HUES48 (cell line): ENCODE measurements at regions not wholly inside any gene's neighbourhood (a gene's known extent, or its start where the extent isn't known, plus 50 kb on each side); places are given as distances from the start of the nearest gene placed in this dataset.

Source experiments
- H3K27ac ChIP-seq: one replicate; pipeline ENCODE4 v1.7.0; 2013; ENCODE audit warnings: low read depth, low read length, inconsistent platforms
- H3K27me3 ChIP-seq: 2 replicates; pipeline ENCODE4 v1.6.1; 2013; ENCODE audit warnings: mild to moderate bottlenecking, low read length; ENCODE audit not compliant: control insufficient read depth, insufficient read depth
- H3K36me3 ChIP-seq: 2 replicates; pipeline ENCODE4 v1.6.1; 2013; ENCODE audit warnings: low read length; ENCODE audit not compliant: control insufficient read depth, insufficient read depth
- H3K4me1 ChIP-seq: 2 replicates; pipeline ENCODE4 v1.6.1; 2013; ENCODE audit warnings: mild to moderate bottlenecking, low read length; ENCODE audit not compliant: control insufficient read depth, insufficient read depth
- H3K4me3 ChIP-seq: 2 replicates; pipeline ENCODE4 v1.5.1; 2013; ENCODE audit warnings: mild to moderate bottlenecking, low read depth, low read length
- H3K9ac ChIP-seq: 2 replicates; pipeline ENCODE4 v1.6.1; 2013; ENCODE audit warnings: mild to moderate bottlenecking, low read depth, low read length, moderate library complexity
- H3K9me3 ChIP-seq: 2 replicates; pipeline ENCODE4 v1.6.1; 2013; ENCODE audit warnings: low read length; ENCODE audit not compliant: control insufficient read depth, insufficient read depth

DNA sequence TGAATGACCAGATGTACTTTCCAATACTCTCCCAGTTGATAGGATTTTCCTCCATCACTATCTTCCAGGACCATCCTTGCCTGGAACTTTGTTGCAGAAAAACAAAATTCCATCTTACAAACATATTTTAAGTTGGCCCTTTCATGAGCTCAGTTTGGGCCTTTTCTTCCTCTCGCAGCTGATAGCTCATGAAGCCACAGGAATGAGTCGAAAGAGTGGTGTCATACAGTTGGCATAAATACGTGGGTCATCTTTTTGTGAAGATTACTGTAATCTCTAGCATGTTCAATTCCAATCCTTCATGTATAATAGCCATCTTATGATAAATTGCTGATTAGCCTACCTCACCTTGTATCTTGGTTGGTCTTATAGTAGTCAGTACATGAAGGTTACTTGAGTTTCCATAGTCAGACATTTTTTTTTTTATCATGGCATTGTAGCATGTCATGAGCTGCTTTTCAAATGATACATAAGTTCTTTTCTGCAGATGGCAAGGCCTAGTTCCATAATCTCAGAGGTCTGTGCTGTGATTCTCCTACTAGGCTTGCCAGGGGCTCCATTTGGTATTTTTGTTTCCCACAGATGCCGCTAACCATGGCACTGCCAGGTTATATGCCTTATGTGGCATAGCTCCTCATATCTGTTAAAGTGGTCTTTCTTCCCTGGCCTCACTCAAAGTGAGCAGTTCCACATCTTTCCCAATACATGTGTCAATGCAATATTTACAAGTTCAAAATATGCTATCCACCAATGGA, 380.6 kb upstream of the DCN start:
- H3K9ac ChIP-seq, result no peak overlapping the region
- H3K4me3 ChIP-seq, result no peak overlapping the region
- no peak overlapping the region for H3K27ac ChIP-seq
- H3K4me1 ChIP-seq, result no peaks in the 10 kb centered on the region
- H3K9me3 ChIP-seq, result no peaks in the 10 kb centered on the region
- H3K36me3 ChIP-seq, result no peaks in the 10 kb centered on the region
- no peaks in the 10 kb centered on the region for H3K27me3 ChIP-seq

GRCh38 chr12:91562476-91562875, 379.9 kb upstream of the DCN start:
- H3K4me1 ChIP-seq, result no peaks in the 10 kb centered on the region
- H3K4me3 ChIP-seq, result no peak overlapping the region
- no peak overlapping the region for H3K27ac ChIP-seq
- H3K9me3 ChIP-seq, result no peaks in the 10 kb centered on the region
- H3K27me3 ChIP-seq, result no peaks in the 10 kb centered on the region
- no peak overlapping the region for H3K9ac ChIP-seq
- H3K36me3 ChIP-seq, result no peaks in the 10 kb centered on the region

- Histone ChIP-seq H3K4me3 (no peak overlapping the region), H3K9me3 (no peaks in the 10 kb centered on the region), H3K4me1 (no peaks in the 10 kb centered on the region), H3K27me3 (no peaks in the 10 kb centered on the region), H3K27ac (no peak overlapping the region), H3K9ac (no peak overlapping the region), H3K36me3 (no peaks in the 10 kb centered on the region)
Measured at GRCh38 chr12:91561958-91562325, 379.3 kb upstream of the DCN start.

- Histone ChIP-seq H3K9me3 (no peaks in the 10 kb centered on the region), H3K9ac (no peak overlapping the region), H3K27me3 (no peaks in the 10 kb centered on the region), H3K4me3 (no peak overlapping the region), H3K36me3 (no peaks in the 10 kb centered on the region), H3K27ac (no peak overlapping the region), H3K4me1 (no peaks in the 10 kb centered on the region)
Measured at GRCh38 chr12:91561301-91561957, 378.8 kb upstream of the DCN start.

DNA sequence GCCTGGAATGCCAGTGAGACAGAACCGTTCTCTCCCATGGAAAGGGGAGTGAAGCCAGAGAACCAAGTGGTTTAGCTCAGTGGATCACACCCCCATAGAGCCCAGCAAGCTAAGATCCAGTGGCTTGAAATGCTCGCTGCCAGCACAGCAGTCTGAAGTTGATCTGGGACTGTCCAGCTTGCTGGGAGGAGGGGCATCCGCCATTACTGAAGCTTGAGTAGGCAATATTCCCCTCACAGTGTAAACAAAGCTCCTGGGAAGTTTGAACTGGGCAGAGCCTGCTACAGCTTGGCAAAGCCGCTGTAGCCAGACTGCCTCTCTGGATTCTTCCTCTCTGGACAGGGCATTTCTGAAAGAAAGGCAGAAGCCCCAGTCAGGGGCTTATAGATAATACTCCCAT, 374.3 kb upstream of the DCN start:
- H3K4me1 ChIP-seq, result no peaks in the 10 kb centered on the region
- H3K9me3 ChIP-seq, result no peaks in the 10 kb centered on the region
- H3K36me3 ChIP-seq, result no peaks in the 10 kb centered on the region
- H3K27ac ChIP-seq, result no peak overlapping the region
- H3K4me3 ChIP-seq, result no peak overlapping the region
- H3K27me3 ChIP-seq, result no peaks in the 10 kb centered on the region
- H3K9ac ChIP-seq, result no peak overlapping the region

DNA sequence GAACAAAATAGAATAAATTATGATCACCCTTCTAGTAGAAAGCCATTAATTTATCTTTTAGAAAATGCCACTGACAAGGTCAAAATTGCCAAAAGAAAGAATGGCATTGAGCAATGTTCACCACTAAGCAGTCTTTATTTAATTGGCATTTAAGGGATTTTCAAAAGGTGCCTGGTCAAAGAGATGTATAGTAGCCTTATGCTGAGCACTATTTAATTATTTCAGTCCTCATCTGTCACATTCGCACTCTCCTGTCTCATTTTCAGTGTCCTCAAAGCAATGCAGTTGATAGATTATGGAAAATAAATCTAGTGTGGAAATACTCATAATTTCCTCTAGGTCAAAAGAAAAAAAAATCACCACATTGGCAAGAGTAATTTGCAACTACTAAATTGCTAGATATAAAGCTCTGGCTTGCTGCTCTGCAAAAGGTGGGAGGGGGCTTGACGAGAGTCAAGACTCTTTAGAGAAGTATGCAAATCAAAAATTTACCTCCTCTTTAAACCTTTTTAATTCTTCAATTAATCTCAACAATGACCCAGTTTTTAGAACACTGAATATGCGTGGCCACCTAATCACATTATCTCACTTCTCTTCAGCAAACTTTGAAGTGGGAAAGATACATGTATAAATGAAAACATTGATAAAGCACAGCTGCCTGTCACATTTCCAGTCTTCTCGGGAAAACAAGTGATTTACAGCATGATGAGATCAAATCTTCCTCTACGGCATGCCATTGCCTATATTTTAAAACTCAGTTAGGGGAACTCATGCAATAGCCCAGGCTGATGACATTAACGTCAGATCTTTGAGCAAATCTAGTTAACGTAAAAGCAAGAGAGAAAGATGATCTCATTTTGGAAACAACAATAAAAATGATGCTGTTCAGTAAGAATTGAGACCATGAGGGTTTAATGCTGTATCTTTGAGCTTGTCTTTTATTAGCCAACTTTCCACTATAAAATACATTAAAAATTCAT, 373.1 kb upstream of the DCN start:
- Histone ChIP-seq H3K9ac (no peak overlapping the region), H3K27ac (no peak overlapping the region), H3K4me1 (no peaks in the 10 kb centered on the region), H3K27me3 (no peaks in the 10 kb centered on the region), H3K9me3 (no peaks in the 10 kb centered on the region), H3K4me3 (no peak overlapping the region), H3K36me3 (no peaks in the 10 kb centered on the region)

DNA sequence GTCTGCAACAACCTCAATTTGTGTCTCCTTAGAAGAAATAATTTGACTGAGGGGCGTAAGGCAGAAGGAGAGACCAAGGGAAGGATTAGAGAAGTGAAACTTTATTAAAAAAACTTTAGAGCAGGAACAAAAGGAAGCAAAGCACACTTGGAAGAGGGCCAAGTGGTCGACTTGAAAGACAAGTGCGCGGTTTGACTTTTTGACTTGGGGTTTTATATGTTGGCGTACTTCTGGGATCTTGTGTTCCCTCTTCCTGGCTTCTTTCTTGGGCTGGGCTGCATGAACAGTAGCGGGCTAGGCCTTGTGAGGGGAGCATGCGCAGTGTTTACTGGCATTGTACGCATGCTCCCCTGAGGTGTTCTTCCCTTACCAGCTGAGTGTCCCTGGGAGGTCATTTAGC, 369.3 kb upstream of the DCN start:
- Histone ChIP-seq H3K27me3 (no peaks in the 10 kb centered on the region), H3K9me3 (no peaks in the 10 kb centered on the region), H3K4me1 (no peaks in the 10 kb centered on the region), H3K36me3 (no peaks in the 10 kb centered on the region), H3K27ac (no peak overlapping the region), H3K4me3 (no peak overlapping the region), H3K9ac (no peak overlapping the region)

GRCh38 chr12:91551242-91551641, 368.6 kb upstream of the DCN start:
- H3K27ac ChIP-seq, result no peak overlapping the region
- H3K4me1 ChIP-seq, result no peaks in the 10 kb centered on the region
- H3K9me3 ChIP-seq, result no peaks in the 10 kb centered on the region
- H3K9ac ChIP-seq, result no peak overlapping the region
- no peak overlapping the region for H3K4me3 ChIP-seq
- H3K27me3 ChIP-seq, result no peaks in the 10 kb centered on the region
- no peaks in the 10 kb centered on the region for H3K36me3 ChIP-seq

DNA sequence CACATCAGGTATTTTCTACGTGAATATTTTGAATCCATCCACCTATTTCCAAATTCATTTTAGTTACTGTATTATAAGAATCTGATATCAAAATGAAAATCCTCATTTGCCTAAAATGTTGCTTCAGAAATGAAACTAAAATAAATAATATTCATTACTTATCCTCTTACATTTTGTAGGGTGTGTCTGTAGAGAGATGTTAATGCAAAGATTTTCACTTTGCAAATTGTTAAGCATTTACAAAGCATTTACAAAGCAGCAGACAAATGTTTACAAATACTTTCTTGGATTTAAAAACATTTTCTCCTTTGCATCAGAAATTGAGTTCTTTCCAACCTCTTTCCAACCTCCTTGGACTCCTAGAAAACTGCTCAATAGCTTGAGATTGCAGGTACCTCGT, 360.0 kb upstream of the DCN start:
- H3K9me3 ChIP-seq, result no peaks in the 10 kb centered on the region
- no peak overlapping the region for H3K9ac ChIP-seq
- H3K27me3 ChIP-seq, result no peaks in the 10 kb centered on the region
- H3K4me1 ChIP-seq, result no peaks in the 10 kb centered on the region
- H3K27ac ChIP-seq, result no peak overlapping the region
- no peak overlapping the region for H3K4me3 ChIP-seq
- H3K36me3 ChIP-seq, result no peaks in the 10 kb centered on the region

DNA sequence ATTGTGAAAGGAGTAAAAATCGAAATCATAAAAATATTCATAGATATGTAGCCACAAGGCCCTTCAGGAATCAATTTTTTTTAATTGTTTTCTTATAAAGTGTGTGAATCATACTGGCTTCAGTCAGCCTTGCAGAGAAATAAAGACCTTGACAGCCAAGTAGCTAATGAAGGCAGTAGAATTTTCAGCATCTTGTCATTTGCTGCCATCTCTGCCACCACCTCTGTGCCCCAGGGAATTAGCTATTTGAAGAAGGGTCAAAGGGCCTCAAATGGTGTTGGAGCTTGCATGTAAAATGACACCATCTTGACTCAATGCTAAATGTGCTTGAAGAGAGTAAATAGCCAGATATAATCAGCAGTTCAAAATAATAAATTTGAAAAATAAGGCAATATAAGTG, 359.4 kb upstream of the DCN start:
- Histone ChIP-seq H3K36me3 (no peaks in the 10 kb centered on the region), H3K27me3 (no peaks in the 10 kb centered on the region), H3K27ac (no peak overlapping the region), H3K4me3 (no peak overlapping the region), H3K9ac (no peak overlapping the region), H3K4me1 (no peaks in the 10 kb centered on the region), H3K9me3 (no peaks in the 10 kb centered on the region)

DNA sequence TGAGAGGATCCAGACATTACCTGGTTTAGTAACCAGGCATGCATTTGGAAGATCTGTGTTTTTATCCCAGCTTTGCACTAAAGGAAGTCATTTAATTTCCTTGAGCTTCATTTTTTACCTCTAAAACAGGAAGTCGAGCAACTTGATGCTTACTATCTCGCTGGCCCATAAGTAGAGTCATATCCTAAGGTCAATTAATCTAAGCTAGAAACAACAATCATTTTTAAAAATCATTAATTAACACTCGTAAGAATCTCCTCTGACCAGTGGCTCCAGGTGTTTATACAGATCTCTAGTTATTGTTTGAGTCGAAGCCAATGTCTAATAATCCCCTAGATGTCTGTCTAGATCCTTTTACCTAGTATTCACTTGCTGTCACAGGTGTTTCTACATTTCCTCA, 355.8 kb upstream of the DCN start:
- Histone ChIP-seq H3K27ac (no peak overlapping the region), H3K36me3 (no peaks in the 10 kb centered on the region), H3K27me3 (no peaks in the 10 kb centered on the region), H3K9me3 (no peaks in the 10 kb centered on the region; the same call in 1 of the 2 replicates), H3K4me3 (no peak overlapping the region), H3K9ac (no peak overlapping the region), H3K4me1 (no peaks in the 10 kb centered on the region)
